Epidermal melanocyte (primary cell): ENCODE measurements at regions not wholly inside any gene's neighbourhood (a gene's known extent, or its start where the extent isn't known, plus 50 kb on each side); places are given as distances from the start of the nearest gene placed in this dataset.
"Not testable (repeated sequence)": the region's sequence is repeated elsewhere in the genome, so short reads cannot be mapped to it uniquely, and the experiment has no call there.

Experiments used
- DNase-seq: peaks from one replicate; pipeline ENCODE4 v3.0.0; 2011; ENCODE audit warnings: low spot score; ENCODE audit not compliant: insufficient read length

GRCh38 chr2:81483254-81483653 is 1178.7 kb upstream of the LRRTM1 start:
- no peak for DNase-seq

- DNase-seq = no peak
These were observed 1177.4 kb upstream of the LRRTM1 start for GRCh38 chr2:81481994-81482368.

- DNase-seq = no peak
These were observed 1176.9 kb upstream of the LRRTM1 start for GRCh38 chr2:81481242-81481993.

- no peak for DNase-seq
These were observed 1162.5 kb upstream of the LRRTM1 start for GRCh38 chr2:81467096-81467495.

- no peak for DNase-seq
These were observed 1157.9 kb upstream of the LRRTM1 start for GRCh38 chr2:81462420-81462819.

GRCh38 chr2:81445176-81445575 is 1140.6 kb upstream of the LRRTM1 start:
- DNase-seq = no peak

GRCh38 chr2:81437456-81438000 is 1133.0 kb upstream of the LRRTM1 start:
- DNase-seq = no peak

- no peak for DNase-seq
These were observed 1131.7 kb upstream of the LRRTM1 start for GRCh38 chr2:81436256-81436655.

- no peak for DNase-seq
These were observed 1108.1 kb upstream of the LRRTM1 start for GRCh38 chr2:81412681-81413080.

GRCh38 chr2:81403508-81403907 is 1099.0 kb upstream of the LRRTM1 start:
- DNase-seq = no peak

GRCh38 chr2:81396417-81397019 is 1092.0 kb upstream of the LRRTM1 start:
- DNase-seq = no peak

GRCh38 chr2:81395746-81396145 is 1091.2 kb upstream of the LRRTM1 start:
- no peak for DNase-seq

GRCh38 chr2:81389203-81389602 is 1084.7 kb upstream of the LRRTM1 start:
- no peak for DNase-seq

- no peak for DNase-seq
These were observed 1059.2 kb upstream of the LRRTM1 start for GRCh38 chr2:81363800-81364199.

- DNase-seq = not testable (repeated sequence)
These were observed 1057.9 kb upstream of the LRRTM1 start for GRCh38 chr2:81362468-81362867.

- no peak for DNase-seq
These were observed 1050.9 kb upstream of the LRRTM1 start for GRCh38 chr2:81355436-81355835.

- DNase-seq = no peak
These were observed 1029.5 kb upstream of the LRRTM1 start for GRCh38 chr2:81334046-81334445.

GRCh38 chr2:81328968-81329367 is 1024.4 kb upstream of the LRRTM1 start:
- DNase-seq = no peak

- no peak for DNase-seq
These were observed 1023.4 kb upstream of the LRRTM1 start for GRCh38 chr2:81327911-81328310.

GRCh38 chr2:81324046-81324445 is 1019.5 kb upstream of the LRRTM1 start:
- no peak for DNase-seq

- no peak for DNase-seq
These were observed 999.7 kb upstream of the LRRTM1 start for GRCh38 chr2:81304154-81304830.

- no peak for DNase-seq
These were observed 998.8 kb upstream of the LRRTM1 start for GRCh38 chr2:81303321-81303720.
